ENCODE measurements at regions not wholly inside any gene's neighbourhood (a gene's known extent, or its start where the extent isn't known, plus 50 kb on each side); places are given as distances from the start of the nearest gene placed in this dataset.

GRCh38 chr10:33042565-33042964, 84.5 kb upstream of the ITGB1 start:
- Histone ChIP-seq H3K4me2 (no peak overlapping the region), H3K9me3 (peaks cover 4% of the 10 kb centered on the region), H3K4me1 (no peaks in the 10 kb centered on the region), H3K27me3 (no peaks in the 10 kb centered on the region), H3K4me3 (no peak overlapping the region), H3K9ac (no peak overlapping the region), H3K36me3 (no peaks in the 10 kb centered on the region), H4K20me1 (no peaks in the 10 kb centered on the region), H3K27ac (no peak overlapping the region)
- TF ChIP-seq Cebpa-rat (IDR thresholded peaks at IDR 0.05) = no peak

- H3K9me3 ChIP-seq = peaks cover 10% of the 10 kb centered on the region
- no peaks in the 10 kb centered on the region for H3K27me3 ChIP-seq
- no peak overlapping the region for H3K4me3 ChIP-seq
- H3K4me1 ChIP-seq = no peaks in the 10 kb centered on the region
- H3K9ac ChIP-seq = no peak overlapping the region
- no peak overlapping the region for H3K27ac ChIP-seq
- no peaks in the 10 kb centered on the region for H4K20me1 ChIP-seq
- no peak for TF ChIP-seq Cebpa-rat (IDR thresholded peaks at IDR 0.05)
- no peak overlapping the region for H3K4me2 ChIP-seq
- H3K36me3 ChIP-seq = no peaks in the 10 kb centered on the region
Observed at GRCh38 chr10:33041783-33042437, 83.9 kb upstream of the ITGB1 start.

- peaks cover 16% of the 10 kb centered on the region for H3K9me3 ChIP-seq
- no peaks in the 10 kb centered on the region for H4K20me1 ChIP-seq
- no peak overlapping the region for H3K27ac ChIP-seq
- H3K4me2 ChIP-seq = no peak overlapping the region
- no peaks in the 10 kb centered on the region for H3K36me3 ChIP-seq
- no peak overlapping the region for H3K9ac ChIP-seq
- no peaks in the 10 kb centered on the region for H3K27me3 ChIP-seq
- no peak overlapping the region for H3K4me3 ChIP-seq
- TF ChIP-seq Cebpa-rat (IDR thresholded peaks at IDR 0.05) = no peak
- no peaks in the 10 kb centered on the region for H3K4me1 ChIP-seq
Observed at GRCh38 chr10:33040436-33040835, 82.4 kb upstream of the ITGB1 start.

GRCh38 chr10:33039181-33039580, 81.2 kb upstream of the ITGB1 start:
- H3K36me3 ChIP-seq = no peaks in the 10 kb centered on the region
- no peak overlapping the region for H3K9ac ChIP-seq
- peaks cover 16% of the 10 kb centered on the region for H3K9me3 ChIP-seq
- no peak overlapping the region for H3K4me2 ChIP-seq
- H4K20me1 ChIP-seq = no peaks in the 10 kb centered on the region
- H3K4me3 ChIP-seq = no peak overlapping the region
- TF ChIP-seq Cebpa-rat (IDR thresholded peaks at IDR 0.05) = no peak
- no peak overlapping the region for H3K27ac ChIP-seq
- H3K4me1 ChIP-seq = no peaks in the 10 kb centered on the region
- no peaks in the 10 kb centered on the region for H3K27me3 ChIP-seq

GRCh38 chr10:33038672-33039071, 80.6 kb upstream of the ITGB1 start:
- H3K27me3 ChIP-seq = no peaks in the 10 kb centered on the region
- H4K20me1 ChIP-seq = no peaks in the 10 kb centered on the region
- no peak overlapping the region for H3K4me3 ChIP-seq
- peaks cover 16% of the 10 kb centered on the region for H3K9me3 ChIP-seq
- H3K4me1 ChIP-seq = no peaks in the 10 kb centered on the region
- H3K4me2 ChIP-seq = no peak overlapping the region
- H3K36me3 ChIP-seq = no peaks in the 10 kb centered on the region
- TF ChIP-seq Cebpa-rat (IDR thresholded peaks at IDR 0.05) = no peak
- H3K9ac ChIP-seq = no peak overlapping the region
- no peak overlapping the region for H3K27ac ChIP-seq

GRCh38 chr10:33037726-33038125, 79.7 kb upstream of the ITGB1 start:
- no peak overlapping the region for H3K27ac ChIP-seq
- H3K9me3 ChIP-seq = peaks cover 16% of the 10 kb centered on the region
- no peak for TF ChIP-seq Cebpa-rat (IDR thresholded peaks at IDR 0.05)
- no peaks in the 10 kb centered on the region for H3K36me3 ChIP-seq
- no peaks in the 10 kb centered on the region for H4K20me1 ChIP-seq
- H3K27me3 ChIP-seq = no peaks in the 10 kb centered on the region
- H3K4me3 ChIP-seq = no peak overlapping the region
- H3K4me2 ChIP-seq = no peak overlapping the region
- no peaks in the 10 kb centered on the region for H3K4me1 ChIP-seq
- no peak overlapping the region for H3K9ac ChIP-seq

GRCh38 chr10:33036670-33037069, 78.6 kb upstream of the ITGB1 start:
- Histone ChIP-seq H3K27ac (no peak overlapping the region), H3K36me3 (no peaks in the 10 kb centered on the region), H3K9ac (no peak overlapping the region), H3K4me3 (no peak overlapping the region), H3K9me3 (peaks cover 16% of the 10 kb centered on the region), H3K4me2 (no peak overlapping the region), H3K4me1 (no peaks in the 10 kb centered on the region), H4K20me1 (no peaks in the 10 kb centered on the region), H3K27me3 (no peaks in the 10 kb centered on the region)
- no peak for TF ChIP-seq Cebpa-rat (IDR thresholded peaks at IDR 0.05)

GRCh38 chr10:33035411-33035810, 77.4 kb upstream of the ITGB1 start:
- TF ChIP-seq Cebpa-rat (IDR thresholded peaks at IDR 0.05) = no peak
- Histone ChIP-seq H3K27ac (no peak overlapping the region), H3K27me3 (no peaks in the 10 kb centered on the region), H3K36me3 (no peaks in the 10 kb centered on the region), H3K9ac (no peak overlapping the region), H3K4me1 (no peaks in the 10 kb centered on the region), H3K9me3 (peaks cover 16% of the 10 kb centered on the region), H3K4me3 (no peak overlapping the region), H3K4me2 (no peak overlapping the region), H4K20me1 (no peaks in the 10 kb centered on the region)

GRCh38 chr10:33034931-33035330, 76.9 kb upstream of the ITGB1 start:
- TF ChIP-seq Cebpa-rat (IDR thresholded peaks at IDR 0.05) = no peak
- Histone ChIP-seq H3K27ac (no peak overlapping the region), H3K9me3 (peaks cover 16% of the 10 kb centered on the region)

GRCh38 chr10:33032654-33033151, 74.7 kb upstream of the ITGB1 start:
- no peak overlapping the region for H3K9ac ChIP-seq
- no peaks in the 10 kb centered on the region for H3K27me3 ChIP-seq
- no peak overlapping the region for H3K4me2 ChIP-seq
- TF ChIP-seq Cebpa-rat (IDR thresholded peaks at IDR 0.05) = no peak
- no peaks in the 10 kb centered on the region for H3K36me3 ChIP-seq
- no peaks in the 10 kb centered on the region for H3K4me1 ChIP-seq
- no peak overlapping the region for H3K27ac ChIP-seq
- no peaks in the 10 kb centered on the region for H4K20me1 ChIP-seq
- H3K4me3 ChIP-seq = no peak overlapping the region
- peaks cover 14% of the 10 kb centered on the region for H3K9me3 ChIP-seq

More at GRCh38 chr10:33034931-33035330, 76.9 kb upstream of the ITGB1 start:
- no peak overlapping the region for H3K9ac ChIP-seq
- H3K4me3 ChIP-seq = no peak overlapping the region
- no peaks in the 10 kb centered on the region for H3K27me3 ChIP-seq
- no peaks in the 10 kb centered on the region for H3K36me3 ChIP-seq
- no peak overlapping the region for H3K4me2 ChIP-seq
- H4K20me1 ChIP-seq = no peaks in the 10 kb centered on the region
- no peaks in the 10 kb centered on the region for H3K4me1 ChIP-seq
